Upper lobe of left lung (tissue), 6 donors: ENCODE measurements at regions not wholly inside any gene's neighbourhood (a gene's known extent, or its start where the extent isn't known, plus 50 kb on each side); places are given as distances from the start of the nearest gene placed in this dataset.

Source experiments
- ATAC-seq, 2 donors: fragments of 200-7000 bp; cut with Tn5 transposase; one replicate each; pipeline ENCODE4 v1.9.1; 2022; ENCODE audit warnings: mild to moderate bottlenecking in 2 of 2, moderate library complexity in 2 of 2; ENCODE audit not compliant: low FRiP score in 2 of 2
- DNase-seq, 2 donors: peaks; one replicate each; pipeline ENCODE4 v3.0.0-alpha.2; 2019 to 2020
- H3K27ac ChIP-seq, 4 donors: fragments of 200-600 bp; sonication (generic); one replicate each; pipeline ENCODE4 v1.5.1; 2016 to 2019
- H3K27me3 ChIP-seq, 4 donors: fragments of 200-600 bp; sonication (generic); one replicate each; pipeline ENCODE4 v1.5.1; 2017 to 2019
- H3K36me3 ChIP-seq, 4 donors: fragments of 200-600 bp; sonication (generic); one replicate each; pipeline ENCODE4 v1.5.1; 2016 to 2019
- H3K4me1 ChIP-seq, 4 donors: fragments of 200-600 bp; sonication (generic); one replicate each; pipeline ENCODE4 v1.5.1; 2018 to 2019
- H3K4me3 ChIP-seq, 4 donors: fragments of 200-600 bp; sonication (generic); one replicate each; pipeline ENCODE4 v1.5.1; 2017 to 2019; ENCODE audit warnings: mild to moderate bottlenecking in 2 of 4, moderate library complexity in 1 of 4
- H3K9me3 ChIP-seq, 4 donors: fragments of 200-600 bp; sonication (generic); one replicate each; pipeline ENCODE4 v1.5.1; 2018 to 2019
- CTCF ChIP-seq, 6 experiments: fragments of 450-650 bp in 4 of 6; fragments of 200-600 bp in 2 of 6; sonication (generic) in 2 of 6; IDR thresholded peaks; one replicate each; pipeline ENCODE4 v1.5.1; 2016 to 2019; ENCODE audit warnings: antibody characterized with exemption in 6 of 6
- EP300 ChIP-seq, 4 donors: sonication (generic); formaldehyde crosslinking; IDR thresholded peaks; one replicate each; pipeline ENCODE4 v1.5.1; 2017; ENCODE audit warnings: antibody characterized with exemption in 4 of 4, control low read depth in 2 of 4
- POLR2A ChIP-seq, 4 donors: fragments of 450-650 bp; IDR thresholded peaks; one replicate each; pipeline ENCODE4 v1.5.1; 2016 to 2017; ENCODE audit warnings: antibody characterized with exemption in 4 of 4, mild to moderate bottlenecking in 2 of 4
- POLR2AphosphoS5 ChIP-seq, 2 donors: sonication (generic); formaldehyde crosslinking; IDR thresholded peaks; one replicate each; pipeline ENCODE4 v1.5.1; 2017; ENCODE audit warnings: antibody characterized with exemption in 2 of 2
- WGBS, 2 donors: methylation state at CpG; one replicate each; pipeline ENCODE4 v1.1.5; 2017 to 2018; 5-methylcytosine and 5-hydroxymethylcytosine counted together
- donor health status: DM: no; HTN: no; CAD: no; lungs with moderate emphysema.
- donor health status: DM: no; HTN: yes; CAD: no; lungs with severe emphysema.

DNA sequence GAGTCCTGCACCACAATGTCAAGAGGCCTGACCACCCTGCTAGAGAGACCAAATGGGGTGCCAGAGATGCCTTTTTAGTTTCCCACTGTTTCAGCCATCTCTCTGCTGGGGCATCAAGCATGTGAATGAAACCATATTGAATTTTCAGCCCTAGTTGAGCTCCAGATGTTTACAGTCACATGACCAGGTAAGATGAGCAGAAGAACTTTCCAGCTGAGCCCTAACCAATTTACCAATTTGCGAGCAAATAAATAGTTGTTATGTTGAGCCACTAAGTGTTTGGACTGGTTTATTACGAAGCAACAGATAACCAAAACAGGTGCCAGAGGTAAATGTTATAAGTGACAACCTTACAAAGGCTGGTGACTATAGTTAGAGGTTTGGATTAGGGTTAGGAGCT lies 209.1 kb upstream of the CCL2 start:
- 82 to 88% methylated on average over 2 of the region's 2 CpGs for WGBS, 2 donors
- H3K4me1 ChIP-seq = no peaks in the 10 kb centered on the region
- TF ChIP-seq POLR2A (IDR thresholded peaks at IDR 0.05) = no peak
- no peak for TF ChIP-seq CTCF (IDR thresholded peaks at IDR 0.05)
- no peak for TF ChIP-seq EP300 (IDR thresholded peaks at IDR 0.05)
- TF ChIP-seq POLR2AphosphoS5 (IDR thresholded peaks at IDR 0.05) = no peak

DNA sequence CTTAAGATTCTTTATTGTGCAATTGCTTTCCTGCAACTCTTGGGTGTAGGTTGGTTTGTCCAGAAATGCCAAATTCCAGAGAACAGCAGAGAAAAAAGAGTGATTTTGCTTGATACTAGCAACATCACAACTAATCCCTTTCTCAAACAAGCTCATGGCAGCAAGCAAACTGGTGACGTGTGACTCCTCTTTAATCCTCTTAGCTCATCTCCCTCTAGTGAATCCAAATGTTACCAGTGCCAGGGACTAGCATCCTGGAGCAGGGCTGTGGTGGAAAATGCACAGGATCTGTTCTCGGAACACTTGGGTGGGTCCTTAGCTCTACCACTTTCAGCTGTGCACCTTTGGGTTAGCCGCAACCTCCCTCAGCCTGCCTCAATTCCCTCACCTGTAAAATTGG lies 204.0 kb upstream of the CCL2 start:
- Histone ChIP-seq H3K36me3 (no peaks in the 10 kb centered on the region), H3K4me1 (no peaks in the 10 kb centered on the region), H3K27me3 (no peaks in the 10 kb centered on the region), H3K9me3 (peaks cover 0 to 5% (median under 1%) of the 10 kb centered on the region in 4 donors), H3K4me3 (no peak overlapping the region), H3K27ac (no peak overlapping the region)
- DNase-seq (no peak), ATAC-seq (no peak)
- TF ChIP-seq CTCF (IDR thresholded peaks at IDR 0.05) (no peak), EP300 (IDR thresholded peaks at IDR 0.05) (no peak), POLR2AphosphoS5 (IDR thresholded peaks at IDR 0.05) (no peak), POLR2A (IDR thresholded peaks at IDR 0.05) (no peak)
- WGBS, 2 donors = 72 to 75% methylated on average over 3 of the region's 3 CpGs

More for the DNA sequence above, 209.1 kb upstream of the CCL2 start:
- H3K9me3 ChIP-seq = peaks cover 0 to 9% (median 4%) of the 10 kb centered on the region in 4 donors
- no peaks in the 10 kb centered on the region for H3K36me3 ChIP-seq
- DNase-seq (no peak), ATAC-seq (no peak)
- no peak overlapping the region for H3K27ac ChIP-seq
- H3K27me3 ChIP-seq = no peaks in the 10 kb centered on the region
- H3K4me3 ChIP-seq = no peak overlapping the region

DNA sequence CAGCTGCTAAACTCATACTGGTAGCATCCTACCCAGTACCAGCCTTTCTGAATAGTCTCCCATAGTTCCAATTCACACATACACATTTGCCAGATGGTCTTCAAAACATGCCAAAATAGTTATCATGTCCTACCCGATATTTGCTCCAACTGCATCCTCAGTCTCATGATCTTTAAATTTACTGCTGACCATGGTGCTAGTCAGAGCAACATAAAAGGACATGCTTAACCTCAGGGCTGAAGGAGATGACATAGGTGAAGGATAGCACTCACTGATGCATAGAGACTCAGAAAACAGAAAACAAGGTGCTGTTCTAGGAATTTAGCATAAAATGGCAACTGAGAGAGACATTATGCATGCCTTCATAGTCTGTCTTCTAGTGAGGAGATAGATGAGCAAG lies 200.6 kb upstream of the CCL2 start:
- no peaks in the 10 kb centered on the region for H3K9me3 ChIP-seq
- ATAC-seq = no peak
- no peak overlapping the region for H3K4me3 ChIP-seq
- H3K27me3 ChIP-seq = no peaks in the 10 kb centered on the region
- H3K27ac ChIP-seq = no peak overlapping the region
- no peaks in the 10 kb centered on the region for H3K4me1 ChIP-seq
- TF ChIP-seq EP300 (IDR thresholded peaks at IDR 0.05) = no peak
- no peak for TF ChIP-seq POLR2A (IDR thresholded peaks at IDR 0.05)
- TF ChIP-seq CTCF (IDR thresholded peaks at IDR 0.05) = no peak
- DNase-seq = no peak
- WGBS, 2 donors = 82 to 83% methylated on average over 1 of the region's 1 CpG
- no peaks in the 10 kb centered on the region for H3K36me3 ChIP-seq

DNA sequence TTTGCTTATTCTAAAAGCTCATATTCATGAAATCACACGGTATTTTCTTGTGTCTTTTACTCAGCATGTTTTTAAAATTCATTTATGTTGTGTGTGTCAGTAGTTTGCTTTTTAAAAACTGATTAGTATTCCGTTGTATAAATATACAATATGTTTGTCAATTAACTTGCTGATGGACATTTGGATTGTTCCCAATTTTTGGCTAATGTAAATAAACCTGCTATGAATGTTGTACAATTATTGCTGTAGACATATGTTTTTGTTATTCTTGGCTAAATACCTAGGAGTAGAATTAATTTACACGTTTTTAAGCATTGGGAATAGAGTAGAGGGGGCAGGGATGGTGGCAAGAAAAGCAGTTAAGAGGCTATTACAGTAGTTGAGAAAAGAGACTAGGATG lies 199.5 kb upstream of the CCL2 start:
- peaks cover 0 to 4% (median 0%) of the 10 kb centered on the region in 4 donors for H3K9me3 ChIP-seq
- no peak for ATAC-seq
- TF ChIP-seq POLR2AphosphoS5 (IDR thresholded peaks at IDR 0.05) = no peak
- no peak for TF ChIP-seq EP300 (IDR thresholded peaks at IDR 0.05)
- no peak for TF ChIP-seq POLR2A (IDR thresholded peaks at IDR 0.05)
- no peak for TF ChIP-seq CTCF (IDR thresholded peaks at IDR 0.05)
- WGBS, 2 donors = 46 to 47% methylated on average over 3 of the region's 3 CpGs
- H3K27me3 ChIP-seq = no peaks in the 10 kb centered on the region
- no peaks in the 10 kb centered on the region for H3K36me3 ChIP-seq
- DNase-seq = no peak
- no peak overlapping the region for H3K4me3 ChIP-seq
- H3K27ac ChIP-seq = no peak overlapping the region
- H3K4me1 ChIP-seq = no peaks in the 10 kb centered on the region

DNA sequence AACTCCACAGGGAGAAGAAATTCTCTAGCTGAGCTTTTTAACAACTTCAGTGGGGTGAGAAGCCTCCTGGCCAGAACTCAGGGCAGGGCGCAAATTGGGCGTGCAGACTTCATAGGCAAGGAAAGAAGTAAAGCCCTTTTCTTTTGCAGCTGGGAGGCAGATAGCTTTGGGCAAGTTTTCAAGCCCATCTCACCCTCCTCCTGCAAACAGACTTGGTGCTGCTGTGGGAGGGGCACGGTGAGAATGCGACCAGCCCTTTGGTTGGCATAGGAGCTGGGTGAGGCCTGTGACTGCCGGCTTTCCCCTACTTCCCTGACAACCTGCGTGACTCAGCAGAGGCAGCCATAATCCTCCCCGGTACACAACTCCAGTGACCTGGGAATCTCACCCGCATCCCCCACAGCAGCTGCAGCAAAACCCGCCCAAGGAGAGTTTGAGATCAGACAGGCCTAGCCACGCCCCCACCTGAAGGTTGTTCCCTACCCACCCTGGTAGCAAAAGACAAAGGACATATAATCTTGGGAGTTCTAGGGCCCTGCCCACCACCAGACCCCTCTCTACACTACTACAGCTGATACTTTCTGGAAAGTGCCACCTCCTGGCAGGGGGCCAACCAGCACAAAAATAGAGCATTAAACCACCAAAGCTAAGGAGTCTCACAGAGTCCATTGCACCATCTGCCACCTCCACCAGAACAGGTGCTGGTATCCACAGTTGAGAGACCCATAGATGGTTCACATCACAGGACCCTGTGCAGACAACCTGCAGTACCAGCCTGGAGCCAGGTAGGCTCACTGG lies 195.5 kb upstream of the CCL2 start:
- H3K27me3 ChIP-seq = no peaks in the 10 kb centered on the region
- H3K4me3 ChIP-seq = no peak overlapping the region
- H3K4me1 ChIP-seq = no peaks in the 10 kb centered on the region
- 92 to 96% methylated on average over 9 to 10 of the region's 10 CpGs for WGBS, 2 donors
- peaks cover 0 to 4% (median 0%) of the 10 kb centered on the region in 4 donors for H3K9me3 ChIP-seq
- ATAC-seq = no peak
- no peak for DNase-seq
- TF ChIP-seq POLR2AphosphoS5 (IDR thresholded peaks at IDR 0.05) = no peak
- TF ChIP-seq EP300 (IDR thresholded peaks at IDR 0.05) = no peak
- TF ChIP-seq CTCF (IDR thresholded peaks at IDR 0.05) = no peak
- no peak for TF ChIP-seq POLR2A (IDR thresholded peaks at IDR 0.05)
- no peaks in the 10 kb centered on the region for H3K36me3 ChIP-seq
- H3K27ac ChIP-seq = no peak overlapping the region
